GM19043 (cell line): ENCODE measurements at regions not wholly inside any gene's neighbourhood (a gene's known extent, or its start where the extent isn't known, plus 50 kb on each side); places are given as distances from the start of the nearest gene placed in this dataset.
"Not testable (repeated sequence)": the region's sequence is repeated elsewhere in the genome, so short reads cannot be mapped to it uniquely, and the experiment has no call there.

ENCODE experiments used
- ATAC-seq: cut with Tn5 transposase; IDR thresholded peaks from one replicate; pipeline ENCODE4 v1.9.1; 2021; ENCODE audit warnings: low read depth; ENCODE audit not compliant: unreplicated experiment

DNA sequence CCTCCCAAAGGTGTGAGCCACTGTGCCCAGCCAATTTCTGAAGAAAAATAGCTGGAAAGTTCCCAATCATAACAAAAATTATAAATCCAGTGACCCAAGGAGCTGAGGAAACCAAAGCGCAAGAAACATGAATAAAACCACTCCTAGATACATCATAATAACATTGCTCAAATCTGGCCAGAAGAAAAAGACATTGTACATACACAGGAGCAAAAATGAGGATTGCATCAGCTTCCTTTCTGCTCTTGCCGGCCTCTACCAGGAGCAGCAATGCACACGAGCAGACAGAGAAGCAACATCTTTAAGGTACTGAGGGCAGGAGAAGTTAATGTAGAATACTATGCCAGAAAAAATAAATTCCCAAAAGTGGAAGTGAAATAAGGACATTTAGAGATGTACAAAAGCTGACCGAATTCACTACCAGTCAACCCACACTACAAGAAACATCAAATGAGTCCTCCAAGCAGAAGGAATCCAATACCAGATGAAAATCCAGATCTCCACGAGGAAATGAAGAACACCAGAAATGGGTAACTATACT, 127.0 kb upstream of the NBPF11 start:
- not testable (repeated sequence) for ATAC-seq

DNA sequence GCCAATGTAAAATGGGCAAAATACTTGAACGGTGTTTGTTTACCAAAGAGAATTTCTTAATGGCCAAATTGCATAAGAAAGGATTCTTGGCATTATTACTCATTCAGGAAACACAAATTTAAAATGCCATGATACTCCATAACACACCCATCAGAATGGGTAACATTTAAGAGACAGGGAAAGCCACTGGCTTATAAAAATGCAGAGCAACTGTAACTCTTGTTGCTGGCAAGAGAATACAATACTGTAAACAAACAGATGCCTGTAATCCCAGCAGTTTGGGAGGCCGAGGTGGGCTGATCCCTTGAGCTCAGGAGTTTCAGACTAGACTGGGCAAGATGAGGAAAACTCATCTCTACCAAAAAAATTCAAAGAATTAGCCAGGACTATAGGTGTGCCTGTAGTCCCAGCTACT, 125.8 kb upstream of the NBPF11 start:
- not testable (repeated sequence) for ATAC-seq

DNA sequence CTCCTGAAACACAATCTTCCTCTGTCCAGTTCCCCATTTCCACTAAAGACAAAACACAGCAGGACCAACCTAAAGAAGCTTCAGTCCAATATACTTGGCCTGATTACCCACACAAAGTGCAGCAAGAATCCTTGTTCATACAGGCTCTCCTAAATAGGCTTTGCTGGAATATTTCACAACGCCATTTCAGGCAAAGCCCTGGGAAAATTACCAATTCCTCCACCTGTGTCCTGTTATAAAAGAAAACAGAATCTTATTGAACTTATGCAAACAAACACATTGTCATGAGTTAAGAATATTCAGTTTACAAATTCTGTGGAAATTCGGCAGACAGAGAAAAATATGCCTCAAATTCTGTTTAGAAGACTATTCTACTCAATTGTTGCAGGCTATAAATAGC, 115.0 kb upstream of the NBPF11 start:
- not testable (repeated sequence) for ATAC-seq

DNA sequence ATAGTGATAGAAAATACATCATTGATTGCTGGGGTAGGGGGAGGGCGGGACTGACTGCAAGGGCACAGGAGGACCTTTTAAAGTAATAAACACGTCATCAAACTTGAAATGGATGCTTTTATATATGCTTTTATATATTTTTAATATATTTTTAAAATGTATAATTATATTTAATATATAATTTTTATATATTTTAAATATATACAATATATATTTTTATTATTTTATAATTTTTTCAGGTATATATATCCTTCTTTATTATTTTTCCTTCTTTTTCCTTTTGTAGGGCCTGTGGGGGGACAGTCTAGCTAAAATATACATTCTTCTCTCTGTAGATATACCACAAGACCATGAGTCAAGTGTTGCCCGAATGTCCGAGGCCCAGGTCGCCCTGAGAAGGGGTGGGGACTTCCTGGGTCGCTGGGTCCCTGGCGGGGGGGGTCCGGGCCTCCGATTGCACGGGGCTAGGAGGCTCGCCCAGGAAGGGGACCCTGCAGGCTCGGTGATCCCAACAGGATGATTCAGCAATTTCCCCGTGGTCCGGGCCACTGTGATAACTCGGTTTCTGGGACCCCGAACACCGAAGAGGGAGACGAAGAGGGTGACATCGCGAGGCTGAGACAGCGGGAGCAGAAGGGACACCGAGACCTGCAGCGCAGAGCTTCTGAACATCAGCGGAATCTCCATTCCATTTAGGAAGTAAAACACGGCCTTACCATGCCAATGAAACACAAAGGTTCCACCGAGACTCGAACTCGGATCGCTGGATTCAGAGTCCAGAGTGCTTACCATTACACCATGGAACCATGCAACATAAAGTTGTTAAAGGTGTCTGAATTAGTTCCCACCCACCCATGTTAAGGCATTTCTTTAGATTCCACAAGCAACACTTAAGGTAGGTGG, 112.5 kb upstream of the NBPF11 start:
- no peak for ATAC-seq

DNA sequence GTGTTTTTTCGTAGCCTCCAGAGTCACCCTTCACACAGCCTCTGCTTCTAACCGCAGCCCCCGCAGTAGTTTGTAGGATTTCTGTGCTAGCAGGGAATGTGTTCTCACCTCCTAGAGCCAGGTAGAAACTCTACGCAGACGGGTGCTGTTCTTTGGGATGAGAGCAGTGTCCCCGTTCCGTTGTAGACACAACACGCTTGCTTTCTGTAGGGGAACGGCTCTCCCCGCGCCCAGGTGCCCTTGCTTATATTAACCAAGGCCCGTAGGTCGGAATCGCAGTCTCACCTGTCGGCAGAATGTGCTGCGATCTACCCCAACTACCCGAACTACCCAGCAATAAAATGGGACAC, 111.8 kb upstream of the NBPF11 start:
- ATAC-seq = no peak

DNA sequence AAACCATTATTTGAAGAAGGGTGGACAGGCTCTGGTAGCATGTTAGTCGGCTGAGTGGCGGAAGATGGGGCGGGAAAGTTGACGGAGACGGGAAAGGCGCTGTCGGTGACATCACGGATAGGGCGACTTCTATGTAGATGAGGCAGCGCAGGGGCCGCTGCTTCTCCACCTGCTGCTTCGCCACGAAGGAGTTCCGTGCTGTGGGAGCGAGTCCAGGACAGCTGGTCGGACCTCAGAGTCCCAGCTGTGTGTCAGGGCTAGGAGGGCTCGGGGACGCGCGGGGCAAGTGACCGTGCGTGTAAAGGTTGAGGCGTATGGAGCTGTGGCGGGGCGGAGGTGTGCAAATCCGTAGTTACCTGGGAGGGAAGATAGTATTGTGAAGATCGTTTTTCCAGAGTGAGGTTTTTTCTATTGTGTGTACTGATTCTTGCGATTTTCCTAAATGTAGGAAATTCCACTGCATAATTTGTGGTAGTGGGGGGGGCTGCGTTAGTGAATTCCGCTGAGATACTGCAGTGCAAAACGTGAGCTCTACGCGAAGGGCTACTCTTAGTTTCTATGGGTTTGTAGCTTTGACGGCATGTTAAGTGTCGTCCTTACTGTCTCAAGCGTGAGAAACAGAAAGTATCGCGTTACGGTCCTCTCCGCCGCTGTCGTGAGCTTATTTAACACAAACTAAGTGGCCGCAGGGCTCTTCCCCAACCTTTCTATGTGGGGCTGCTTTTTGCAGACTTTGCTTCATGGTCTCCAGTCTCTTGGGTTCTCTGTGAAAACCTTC, 111.2 kb upstream of the NBPF11 start:
- no peak for ATAC-seq

DNA sequence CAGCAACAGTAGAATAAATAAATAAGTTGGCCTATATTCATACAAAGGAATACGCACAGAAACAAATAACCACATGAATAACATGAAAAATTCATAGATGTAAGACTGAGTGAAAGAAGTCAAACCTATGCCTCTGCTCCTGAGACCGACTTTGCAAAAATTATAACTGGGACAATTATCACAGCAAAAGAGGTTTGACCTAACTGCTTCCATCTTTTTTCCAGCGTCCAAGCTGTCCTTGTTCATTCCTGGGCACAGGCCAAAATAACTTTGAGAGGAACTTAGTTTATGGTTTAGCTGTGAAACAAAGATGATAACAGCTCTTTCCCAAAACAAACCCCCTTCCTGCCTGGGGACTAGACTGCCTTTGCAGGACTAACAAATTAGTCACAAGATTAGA, 109.6 kb upstream of the NBPF11 start:
- ATAC-seq = not testable (repeated sequence)

DNA sequence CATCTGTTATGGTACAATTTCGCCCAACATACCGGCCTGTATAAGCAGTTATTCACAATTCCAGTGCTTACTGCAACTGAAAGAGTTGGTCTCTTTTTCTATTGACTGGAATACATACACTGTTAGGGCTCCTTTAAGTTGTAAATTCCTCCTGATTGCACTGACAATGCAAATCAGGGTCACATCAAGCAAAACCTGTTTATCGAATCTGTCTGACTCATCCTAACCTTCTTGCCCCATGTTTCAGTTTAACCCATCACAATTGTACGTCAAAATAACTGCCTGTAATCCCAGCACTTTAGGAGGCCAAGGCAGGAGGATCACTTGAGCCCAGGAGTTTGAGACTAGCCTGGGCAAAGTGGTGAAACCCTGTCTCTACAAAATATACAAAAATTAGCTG, 105.8 kb upstream of the NBPF11 start:
- ATAC-seq = not testable (repeated sequence)

DNA sequence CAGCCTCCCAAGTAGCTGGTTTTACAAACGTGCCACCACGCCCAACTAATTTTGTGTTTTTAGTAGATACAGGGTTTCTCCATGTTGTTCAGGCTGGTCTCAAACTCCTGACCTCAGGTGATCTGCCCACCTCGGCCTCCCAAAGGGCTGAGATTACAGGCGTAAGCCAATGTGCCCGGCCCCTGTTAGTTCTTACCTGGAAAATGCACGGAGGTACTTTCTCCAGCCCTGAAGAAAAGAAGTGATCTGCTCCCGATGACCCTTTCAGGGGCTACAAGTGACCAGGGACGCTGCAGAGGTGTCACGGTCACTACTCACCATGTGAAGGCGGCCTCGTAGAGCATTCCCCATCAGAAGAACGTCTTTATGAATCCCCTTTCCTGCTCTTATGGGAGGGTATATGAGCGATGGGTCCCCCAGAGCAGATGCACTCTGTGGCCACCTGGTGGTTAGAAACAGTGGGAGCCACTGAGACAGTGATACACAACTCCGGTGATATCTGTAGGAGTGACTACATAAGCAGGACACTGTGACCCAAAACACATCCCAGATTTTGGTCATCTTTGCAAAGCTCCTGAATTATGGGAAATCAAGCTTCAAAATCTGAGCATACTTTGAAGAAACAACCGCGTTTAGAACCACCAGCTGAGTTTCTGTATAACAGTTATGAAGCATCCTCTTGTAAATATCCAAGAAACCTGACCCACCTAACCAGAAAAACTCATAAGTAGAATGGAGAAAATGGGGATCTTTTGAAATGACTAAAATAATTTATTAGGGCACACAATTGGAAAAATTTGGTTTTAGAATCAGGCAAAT, 102.7 kb upstream of the NBPF11 start:
- ATAC-seq = not testable (repeated sequence)

DNA sequence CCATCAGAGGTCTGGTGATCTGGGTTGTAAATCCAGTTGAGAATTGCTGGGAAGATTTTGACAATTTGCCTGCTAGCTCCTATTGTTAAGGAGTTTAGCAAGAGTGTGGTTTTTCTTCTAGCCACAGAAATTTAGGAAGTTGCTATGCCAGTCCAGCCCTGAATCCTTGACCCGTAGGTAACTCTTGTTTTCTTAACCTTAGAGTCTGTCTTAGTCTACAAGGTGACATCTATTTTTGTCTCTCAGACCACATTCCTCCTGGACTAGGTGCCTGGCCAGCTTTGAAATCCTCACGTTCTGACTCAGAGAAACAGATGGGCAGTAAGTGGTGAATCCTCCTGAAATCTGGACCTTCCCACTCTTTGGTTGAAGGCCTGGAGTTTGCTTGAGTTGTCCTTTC, 101.7 kb upstream of the NBPF11 start:
- not testable (repeated sequence) for ATAC-seq

DNA sequence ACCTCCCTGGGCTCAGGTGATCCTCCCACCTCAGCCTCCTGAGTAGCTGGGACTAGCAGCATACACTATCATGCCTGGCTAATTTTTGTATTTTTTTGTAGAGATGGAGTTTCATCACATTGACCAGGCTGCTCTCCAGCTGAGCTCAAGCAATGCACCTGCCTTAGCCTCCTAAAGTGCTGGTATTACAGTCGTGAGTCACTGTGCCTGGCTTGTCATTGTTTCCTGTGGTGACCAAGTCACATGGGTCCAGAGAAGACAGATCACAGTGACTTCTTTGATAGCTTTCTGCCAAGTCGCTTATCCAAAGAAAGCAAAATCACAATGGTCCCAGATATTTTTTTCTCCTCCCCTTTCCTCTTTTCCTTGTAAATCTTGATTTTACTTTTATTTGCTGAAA, 96.7 kb upstream of the NBPF11 start:
- ATAC-seq = not testable (repeated sequence)

DNA sequence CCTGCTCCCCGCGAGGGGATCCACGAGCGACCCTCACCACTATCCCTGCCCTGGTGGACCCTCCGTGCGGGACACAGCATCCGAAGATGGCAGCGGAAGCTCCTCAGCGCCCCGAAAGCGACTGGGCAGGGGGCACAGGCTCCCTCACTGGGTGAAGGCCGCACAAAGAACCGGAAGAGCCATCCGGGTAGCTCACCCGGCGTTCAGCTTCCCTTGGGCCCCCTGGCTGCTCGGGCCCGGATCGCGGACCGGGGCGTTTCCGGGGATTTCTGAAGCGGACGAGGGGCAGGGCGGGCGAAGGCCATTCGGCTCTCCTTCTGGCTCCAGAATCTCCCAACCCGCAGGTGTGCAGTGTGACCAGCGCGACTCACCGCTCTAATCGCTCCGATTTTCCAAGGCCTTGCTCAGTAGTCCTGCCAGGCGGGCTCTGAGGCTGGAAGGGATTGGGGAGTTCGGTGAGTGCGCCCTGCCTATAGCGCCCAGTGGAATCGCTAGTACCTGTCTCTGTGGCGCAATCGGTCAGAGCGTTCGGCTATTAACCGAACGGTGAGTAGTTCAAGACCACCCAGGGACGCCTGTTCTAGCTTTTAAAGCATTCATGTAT, 94.3 kb upstream of the NBPF11 start:
- not testable (repeated sequence) for ATAC-seq

DNA sequence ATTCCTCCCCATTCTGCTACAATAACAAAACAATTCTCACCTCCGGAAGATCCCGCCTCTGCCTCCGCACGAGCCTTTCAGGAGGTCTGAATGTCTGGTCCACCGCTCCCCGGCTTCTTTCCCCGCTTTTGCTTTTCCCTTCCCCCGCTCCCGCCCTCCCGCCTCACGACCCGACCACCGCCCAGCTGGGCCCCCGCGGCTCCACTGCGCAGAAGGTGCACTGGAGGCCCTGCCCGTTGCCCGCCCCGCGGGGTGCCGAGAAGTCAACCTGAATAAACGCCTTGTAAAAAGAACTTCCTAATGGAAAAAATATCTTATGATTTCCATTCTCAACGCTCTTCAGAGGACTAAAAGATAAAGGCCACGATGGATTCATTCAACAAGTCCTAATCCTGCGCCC, 93.8 kb upstream of the NBPF11 start:
- not testable (repeated sequence) for ATAC-seq

DNA sequence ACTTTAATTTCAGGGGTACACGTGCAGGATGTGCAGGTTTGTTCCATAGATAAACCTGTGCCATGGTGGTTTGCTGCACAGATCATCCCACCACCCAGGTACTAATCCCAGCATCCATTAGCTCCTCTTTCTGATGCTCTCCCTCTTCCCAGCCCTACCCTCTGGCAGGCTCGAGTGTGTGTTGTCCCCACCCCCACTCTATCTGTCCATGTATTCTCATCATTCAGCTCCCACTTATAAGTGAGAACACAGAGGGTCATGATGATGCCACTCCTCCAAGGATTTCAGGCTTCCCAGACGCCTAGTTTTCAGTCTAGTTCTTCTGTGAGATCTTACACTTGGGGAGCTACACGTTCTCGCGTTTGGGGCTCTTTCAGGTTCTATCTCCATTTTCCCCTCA, 93.4 kb upstream of the NBPF11 start:
- ATAC-seq = not testable (repeated sequence)

DNA sequence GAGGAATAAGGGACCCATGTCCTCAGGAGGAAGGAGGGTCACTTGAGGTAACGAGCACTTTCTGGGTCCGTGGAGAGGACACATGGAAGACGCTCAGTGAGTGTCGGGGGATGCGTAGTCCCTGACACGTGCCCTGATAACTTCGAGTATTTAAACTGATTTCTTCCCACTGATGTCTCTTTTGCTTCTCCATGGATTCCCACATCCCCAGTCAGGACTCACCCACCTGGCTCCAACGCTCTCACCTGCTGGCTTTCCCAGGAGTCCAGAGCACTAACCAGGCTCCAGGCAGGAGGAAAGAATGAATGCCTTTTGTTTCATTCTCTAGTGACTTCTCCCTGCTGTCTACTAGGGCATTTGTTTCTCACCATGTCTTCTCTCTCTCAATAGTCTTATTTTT, 81.2 kb upstream of the NBPF11 start:
- not testable (repeated sequence) for ATAC-seq

DNA sequence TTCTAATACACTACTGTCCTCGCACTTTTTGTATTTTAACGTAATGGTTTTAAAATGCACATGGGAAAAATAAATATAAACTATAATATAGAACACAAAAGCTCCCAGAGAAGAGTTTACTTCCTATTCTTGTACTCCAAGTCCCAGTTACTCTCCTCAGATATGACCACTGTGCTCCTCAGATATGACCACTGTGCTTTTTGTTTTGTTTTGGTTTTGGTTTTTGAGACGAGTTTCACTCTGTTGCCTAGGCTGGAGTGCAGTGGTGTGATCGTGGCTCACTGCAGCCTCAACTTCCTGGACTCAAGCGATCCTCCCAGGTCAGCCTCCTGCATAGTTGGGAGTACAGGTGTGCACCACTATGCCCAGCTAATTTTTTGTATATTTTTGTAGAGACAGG, 76.8 kb upstream of the NBPF11 start:
- not testable (repeated sequence) for ATAC-seq

DNA sequence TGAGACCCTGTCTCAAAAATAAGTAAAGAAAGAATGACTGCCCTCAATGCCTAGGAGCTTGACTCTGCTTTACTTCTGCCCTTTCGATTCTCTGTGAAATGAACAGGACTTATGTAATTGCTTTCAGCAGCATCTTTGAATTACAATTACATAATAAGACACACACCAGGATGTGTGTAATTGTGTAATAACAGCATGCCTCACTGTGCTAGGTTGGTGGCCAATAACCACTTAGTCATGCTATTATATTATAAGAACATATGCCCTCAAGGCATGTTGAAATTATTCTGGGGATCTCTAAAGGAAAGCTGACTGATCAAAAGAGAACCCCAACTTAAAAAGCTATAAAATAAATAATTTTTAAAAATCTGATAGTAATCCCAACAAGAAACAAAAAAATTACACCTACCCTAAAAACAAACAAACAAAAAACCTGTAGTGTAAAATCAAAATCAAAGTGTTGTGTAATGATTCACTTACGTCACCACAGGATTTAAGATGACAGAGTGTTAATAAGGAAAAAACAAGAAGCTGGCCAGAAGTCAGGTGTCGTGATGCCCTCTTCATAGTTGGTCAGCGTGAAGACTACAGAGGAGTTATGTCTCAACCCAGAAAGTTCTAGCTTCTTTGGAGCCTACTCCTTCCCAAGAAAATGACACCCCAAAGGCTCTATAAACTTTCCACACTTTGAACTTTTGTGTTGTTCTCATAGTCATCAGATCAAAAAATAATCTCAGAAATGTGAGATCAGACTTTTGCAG, 70.5 kb upstream of the NBPF11 start:
- not testable (repeated sequence) for ATAC-seq

DNA sequence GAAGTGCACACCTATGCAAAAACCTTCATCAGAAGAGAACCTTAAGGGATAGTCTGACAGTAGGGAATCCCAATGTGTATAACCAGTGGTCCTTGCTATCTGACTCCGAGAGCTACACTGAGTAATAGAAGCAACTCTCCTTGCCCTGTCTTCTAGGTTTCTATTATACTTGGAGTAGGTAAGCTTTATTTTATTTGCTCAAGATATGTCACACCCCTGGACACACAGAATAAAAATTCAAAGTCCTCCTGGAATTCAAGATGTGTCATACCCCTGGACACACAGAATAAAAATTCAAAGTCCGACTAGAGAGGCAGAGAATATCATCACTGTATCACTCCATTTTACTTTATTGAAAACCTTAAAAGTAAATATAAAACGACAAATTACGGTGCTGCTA, 69.5 kb upstream of the NBPF11 start:
- not testable (repeated sequence) for ATAC-seq

DNA sequence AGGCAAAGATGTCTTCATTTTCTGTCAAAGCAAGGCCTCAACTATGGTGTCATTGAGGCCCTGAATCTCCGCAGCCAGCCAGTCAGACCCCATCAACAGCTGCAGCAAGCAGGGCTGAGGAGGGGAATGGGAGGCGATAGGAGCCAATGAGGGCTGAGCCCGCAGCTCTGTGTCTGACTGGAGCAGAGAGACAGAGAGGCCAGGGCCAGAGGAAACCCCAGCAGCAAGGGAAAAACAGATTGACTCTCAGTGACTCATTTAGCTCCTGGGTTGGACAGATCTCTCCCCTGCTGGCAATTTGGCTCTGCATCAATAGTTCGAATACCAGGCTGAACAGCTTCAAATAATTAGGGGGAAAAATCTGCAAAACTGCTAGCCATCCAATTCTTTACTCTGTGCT, 67.1 kb upstream of the NBPF11 start:
- not testable (repeated sequence) for ATAC-seq
